A673 (cell line): ENCODE measurements at regions not wholly inside any gene's neighbourhood (a gene's known extent, or its start where the extent isn't known, plus 50 kb on each side); places are given as distances from the start of the nearest gene placed in this dataset.

Experiments
- CTCF ChIP-seq: fragments of 300-800, 200-600 bp; sonication (generic); conservative IDR thresholded peaks from 2 replicates; pipeline ENCODE4 v1.5.1; 2017; ENCODE audit warnings: low read depth, mild to moderate bottlenecking, antibody characterized with exemption, low read length, moderate library complexity, mixed read lengths
- EZH2 ChIP-seq: fragments of 200-600 bp; sonication (generic); IDR thresholded peaks from 2 replicates; pipeline ENCODE4 v1.6.1; 2017; ENCODE audit warnings: borderline replicate concordance, low read depth, mild to moderate bottlenecking, mixed read lengths, antibody characterized with exemption, low read length; ENCODE audit not compliant: poor library complexity, severe bottlenecking

GRCh38 chr6:53999088-53999755, 112.0 kb upstream of the MLIP start:
- TF ChIP-seq CTCF (no peak), EZH2 (no peak)
